Activated CD4-positive, alpha-beta T cell treated with anti-CD3 and anti-CD28 coated beads, Interleukin-2, Interleukin-4, amounts not matched to agents 100 ng/mL and 50 ng/mL, durations not matched to agents 16 hours and 8 hours (primary cell): ENCODE measurements at regions not wholly inside any gene's neighbourhood (a gene's known extent, or its start where the extent isn't known, plus 50 kb on each side); places are given as distances from the start of the nearest gene placed in this dataset.

Experiments used
- DNase-seq: peaks from one replicate; pipeline ENCODE4 v3.0.0-alpha.2; 2020; ENCODE audit warnings: low spot score

DNA sequence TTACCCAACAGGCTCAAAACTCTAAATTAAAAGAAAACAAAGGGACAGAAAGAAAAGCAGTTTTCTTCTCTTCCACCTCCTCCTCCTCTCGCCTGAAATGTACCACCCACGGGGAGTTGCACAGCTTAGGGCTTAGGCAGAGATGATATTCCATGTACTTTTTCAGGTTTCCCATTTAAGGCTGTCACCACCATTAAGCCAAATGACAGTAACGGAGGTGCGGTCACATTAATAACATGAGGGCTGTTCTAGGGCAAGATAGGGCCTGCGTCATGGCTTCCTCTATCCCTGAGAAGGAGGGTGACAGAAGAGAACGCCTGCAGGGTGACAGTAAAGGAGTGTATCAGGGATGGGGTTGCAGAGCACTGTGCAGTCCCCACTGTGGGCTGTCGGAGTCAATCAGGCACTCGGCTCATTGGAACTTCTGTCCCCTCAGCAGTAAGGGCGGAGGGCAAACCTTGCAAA, 51.7 kb upstream of the TJP1 start:
- no peak for DNase-seq

DNA sequence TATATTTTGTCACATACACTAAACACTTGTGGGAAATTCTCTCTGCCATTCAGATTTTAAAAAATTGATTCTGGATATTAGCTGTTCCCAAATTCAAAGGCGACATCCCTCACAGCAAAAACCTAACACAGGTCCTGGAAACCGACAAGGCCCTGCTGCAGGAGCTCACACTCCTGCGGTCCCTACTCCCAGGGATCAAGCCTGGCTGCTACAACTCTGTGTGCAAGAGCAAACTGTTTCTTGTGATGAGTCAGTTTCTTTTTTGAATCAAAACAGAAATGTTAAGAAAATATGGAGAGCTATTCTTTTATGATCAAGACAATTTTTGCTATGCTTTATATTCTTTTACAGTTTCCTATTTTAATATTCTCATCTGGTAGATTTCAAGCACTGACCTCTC, 51.0 kb upstream of the TJP1 start:
- DNase-seq: no peak

DNA sequence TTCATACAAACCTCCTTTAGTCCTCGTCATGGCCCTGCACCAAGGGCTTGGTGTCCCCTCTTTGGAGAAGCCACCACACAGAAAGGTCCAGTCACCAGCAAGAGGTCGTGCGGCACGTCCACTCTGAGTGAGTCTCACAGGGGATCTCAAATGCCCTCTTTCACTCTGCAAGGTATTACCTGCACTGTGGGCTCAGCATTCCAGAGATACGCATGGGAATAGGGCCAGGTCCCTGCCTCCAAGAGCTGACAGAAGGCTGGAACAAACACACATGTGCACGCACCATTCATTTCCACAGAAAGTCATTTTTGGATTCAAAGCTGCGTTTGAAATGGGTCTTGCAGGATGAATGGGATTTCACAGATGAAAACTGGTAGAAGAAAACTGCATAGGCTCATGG, 50.4 kb upstream of the TJP1 start:
- DNase-seq: no peak
